DOHH2 (cell line): ENCODE measurements at regions not wholly inside any gene's neighbourhood (a gene's known extent, or its start where the extent isn't known, plus 50 kb on each side); places are given as distances from the start of the nearest gene placed in this dataset.

Experiments used
- CTCF ChIP-seq: fragments of 200-600 bp; sonication (generic); IDR thresholded peaks from one replicate; pipeline ENCODE4 v1.5.1; 2014; ENCODE audit warnings: antibody characterized with exemption, mild to moderate bottlenecking, low read depth, low read length; ENCODE audit not compliant: poor library complexity, severe bottlenecking
- EZH2phosphoT487 ChIP-seq: fragments of 200-600 bp; sonication (generic); IDR thresholded peaks from 2 replicates; pipeline ENCODE4 v1.6.1; 2017; ENCODE audit warnings: borderline replicate concordance, mild to moderate bottlenecking, antibody characterized with exemption, low read length, moderate library complexity, mixed read lengths

- TF ChIP-seq CTCF (no peak), EZH2phosphoT487 (no peak)
Measured at GRCh38 chr6:165716886-165717285, 53.8 kb upstream of the PDE10A start.
